ENCODE measurements at regions not wholly inside any gene's neighbourhood (a gene's known extent, or its start where the extent isn't known, plus 50 kb on each side); places are given as distances from the start of the nearest gene placed in this dataset.
"Not testable (repeated sequence)": the region's sequence is repeated elsewhere in the genome, so short reads cannot be mapped to it uniquely, and the experiment has no call there.

- no peak for ATAC-seq (ENCODE audit: low read depth)
- POLR2A ChIA-PET = no interaction called here
- no peaks in the 10 kb centered on the region for H3K4me1 Mint-ChIP-seq
- H3K27ac Mint-ChIP-seq = no peak overlapping the region
- no peaks in the 10 kb centered on the region for H3K36me3 Mint-ChIP-seq
- H3K4me3 Mint-ChIP-seq = no peak overlapping the region
- H3K9me3 Mint-ChIP-seq = no peaks in the 10 kb centered on the region
- H3K27me3 Mint-ChIP-seq = no peaks in the 10 kb centered on the region
- no peak for DNase-seq
These were observed 316.9 kb downstream of the JRKL start for GRCh38 chr11:96706761-96707160.

- H3K27me3 Mint-ChIP-seq = no peaks in the 10 kb centered on the region
- POLR2A ChIA-PET = no interaction called here
- no peaks in the 10 kb centered on the region for H3K4me1 Mint-ChIP-seq
- no peaks in the 10 kb centered on the region for H3K9me3 Mint-ChIP-seq
- no peaks in the 10 kb centered on the region for H3K36me3 Mint-ChIP-seq
- no peak for ATAC-seq (ENCODE audit: low read depth)
- no peak for DNase-seq
- H3K4me3 Mint-ChIP-seq = no peak overlapping the region
- no peak overlapping the region for H3K27ac Mint-ChIP-seq
These were observed 317.5 kb downstream of the JRKL start for GRCh38 chr11:96707273-96707672.

GRCh38 chr11:96708219-96708878 is 318.5 kb downstream of the JRKL start:
- POLR2A ChIA-PET = no interaction called here

GRCh38 chr11:96713301-96713700 is 323.5 kb downstream of the JRKL start:
- Mint-ChIP-seq H3K27ac (no peak overlapping the region), H3K4me1 (no peaks in the 10 kb centered on the region), H3K4me3 (no peak overlapping the region), H3K27me3 (no peaks in the 10 kb centered on the region), H3K36me3 (no peaks in the 10 kb centered on the region), H3K9me3 (no peaks in the 10 kb centered on the region)
- no peak for ATAC-seq (ENCODE audit: low read depth)
- POLR2A ChIA-PET = no interaction called here
- DNase-seq = no peak

More at GRCh38 chr11:96708219-96708878, 318.5 kb downstream of the JRKL start:
- DNase-seq (no peak), ATAC-seq (ENCODE audit: low read depth) (no peak)
- Mint-ChIP-seq H3K9me3 (no peaks in the 10 kb centered on the region), H3K27me3 (no peaks in the 10 kb centered on the region), H3K36me3 (no peaks in the 10 kb centered on the region), H3K4me3 (no peak overlapping the region), H3K4me1 (no peaks in the 10 kb centered on the region), H3K27ac (no peak overlapping the region)

GRCh38 chr11:96714689-96715088 is 324.9 kb downstream of the JRKL start:
- H3K4me3 Mint-ChIP-seq = no peak overlapping the region
- no peak for ATAC-seq (ENCODE audit: low read depth)
- H3K27ac Mint-ChIP-seq = no peak overlapping the region
- POLR2A ChIA-PET = no interaction called here
- no peak for DNase-seq
- H3K4me1 Mint-ChIP-seq = no peaks in the 10 kb centered on the region
- no peaks in the 10 kb centered on the region for H3K36me3 Mint-ChIP-seq
- no peaks in the 10 kb centered on the region for H3K9me3 Mint-ChIP-seq
- no peaks in the 10 kb centered on the region for H3K27me3 Mint-ChIP-seq

- ATAC-seq (ENCODE audit: low read depth) (no peak), DNase-seq (no peak)
- Mint-ChIP-seq H3K4me1 (no peaks in the 10 kb centered on the region), H3K36me3 (no peaks in the 10 kb centered on the region), H3K9me3 (no peaks in the 10 kb centered on the region), H3K27ac (no peak overlapping the region), H3K27me3 (no peaks in the 10 kb centered on the region), H3K4me3 (no peak overlapping the region)
- POLR2A ChIA-PET = no interaction called here
These were observed 325.4 kb downstream of the JRKL start for GRCh38 chr11:96715208-96715607.

- ATAC-seq (ENCODE audit: low read depth) (no peak), DNase-seq (no peak)
- H3K4me3 Mint-ChIP-seq = no peak overlapping the region
- H3K36me3 Mint-ChIP-seq = no peaks in the 10 kb centered on the region
- no peaks in the 10 kb centered on the region for H3K4me1 Mint-ChIP-seq
- H3K9me3 Mint-ChIP-seq = no peaks in the 10 kb centered on the region
- POLR2A ChIA-PET = no interaction called here
- no peaks in the 10 kb centered on the region for H3K27me3 Mint-ChIP-seq
- H3K27ac Mint-ChIP-seq = no peak overlapping the region
These were observed 346.8 kb downstream of the JRKL start for GRCh38 chr11:96736601-96737000.

GRCh38 chr11:96738311-96738710 is 348.5 kb downstream of the JRKL start:
- no peak overlapping the region for H3K27ac Mint-ChIP-seq

GRCh38 chr11:96741068-96741467 is 351.3 kb downstream of the JRKL start:
- no peak for ATAC-seq (ENCODE audit: low read depth)
- H3K27me3 Mint-ChIP-seq = no peaks in the 10 kb centered on the region
- H3K4me3 Mint-ChIP-seq = no peak overlapping the region
- H3K27ac Mint-ChIP-seq = no peak overlapping the region
- no peaks in the 10 kb centered on the region for H3K36me3 Mint-ChIP-seq
- no peaks in the 10 kb centered on the region for H3K9me3 Mint-ChIP-seq
- POLR2A ChIA-PET = no interaction called here
- H3K4me1 Mint-ChIP-seq = no peaks in the 10 kb centered on the region
- DNase-seq = no peak

More at GRCh38 chr11:96738311-96738710, 348.5 kb downstream of the JRKL start:
- Mint-ChIP-seq H3K4me3 (no peak overlapping the region), H3K27me3 (no peaks in the 10 kb centered on the region), H3K36me3 (no peaks in the 10 kb centered on the region), H3K9me3 (no peaks in the 10 kb centered on the region), H3K4me1 (no peaks in the 10 kb centered on the region)
- ATAC-seq (ENCODE audit: low read depth) = no peak
- POLR2A ChIA-PET = no interaction called here
- DNase-seq = no peak

- Mint-ChIP-seq H3K27me3 (no peaks in the 10 kb centered on the region), H3K36me3 (no peaks in the 10 kb centered on the region), H3K4me3 (no peak overlapping the region), H3K27ac (no peak overlapping the region), H3K9me3 (no peaks in the 10 kb centered on the region), H3K4me1 (no peaks in the 10 kb centered on the region)
- POLR2A ChIA-PET = no interaction called here
- ATAC-seq (ENCODE audit: low read depth) (no peak), DNase-seq (no peak)
These were observed 354.9 kb downstream of the JRKL start for GRCh38 chr11:96744697-96745096.

GRCh38 chr11:96748639-96749370 is 359.0 kb downstream of the JRKL start:
- ATAC-seq (ENCODE audit: low read depth) (no peak), DNase-seq (no peak)
- Mint-ChIP-seq H3K27me3 (no peaks in the 10 kb centered on the region), H3K27ac (no peak overlapping the region), H3K4me3 (no peak overlapping the region), H3K9me3 (no peaks in the 10 kb centered on the region), H3K4me1 (no peaks in the 10 kb centered on the region), H3K36me3 (no peaks in the 10 kb centered on the region)
- POLR2A ChIA-PET = no interaction called here

- H3K27ac Mint-ChIP-seq; H3K4me1 Mint-ChIP-seq; H3K27me3 Mint-ChIP-seq; H3K4me3 Mint-ChIP-seq; H3K36me3 Mint-ChIP-seq; DNase-seq; H3K9me3 Mint-ChIP-seq; ATAC-seq (ENCODE audit: low read depth); POLR2A ChIA-PET: not testable (repeated sequence)
These were observed 362.0 kb downstream of the JRKL start for GRCh38 chr11:96751807-96752206.

- Mint-ChIP-seq H3K27me3 (no peaks in the 10 kb centered on the region), H3K36me3 (no peaks in the 10 kb centered on the region), H3K9me3 (no peaks in the 10 kb centered on the region), H3K4me3 (no peak overlapping the region), H3K27ac (no peak overlapping the region), H3K4me1 (no peaks in the 10 kb centered on the region)
- DNase-seq (no peak), ATAC-seq (ENCODE audit: low read depth) (no peak)
- POLR2A ChIA-PET = no interaction called here
These were observed 362.4 kb downstream of the JRKL start for GRCh38 chr11:96752221-96752620.

- H3K4me1 Mint-ChIP-seq = no peaks in the 10 kb centered on the region
- no peak overlapping the region for H3K27ac Mint-ChIP-seq
- no peaks in the 10 kb centered on the region for H3K9me3 Mint-ChIP-seq
- DNase-seq (no peak), ATAC-seq (ENCODE audit: low read depth) (no peak)
- no peak overlapping the region for H3K4me3 Mint-ChIP-seq
- no peaks in the 10 kb centered on the region for H3K27me3 Mint-ChIP-seq
- no peaks in the 10 kb centered on the region for H3K36me3 Mint-ChIP-seq
- POLR2A ChIA-PET = no interaction called here
These were observed 364.2 kb downstream of the JRKL start for GRCh38 chr11:96753997-96754396.

Data from activated naive CD8-positive, alpha-beta T cell treated with anti-CD3 and anti-CD28 coated beads, Interleukin-2, amount 10 ng/mL, durations not matched to agents 7 days and 5 days (primary cell).